Transverse colon (tissue), 3 donors: ENCODE measurements at regions not wholly inside any gene's neighbourhood (a gene's known extent, or its start where the extent isn't known, plus 50 kb on each side); places are given as distances from the start of the nearest gene placed in this dataset.

ENCODE experiments used
- CTCF ChIP-seq, 5 experiments: fragments of 200-600 bp in 3 of 5; fragments of 450-650 bp in 2 of 5; sonication (generic) in 3 of 5; IDR thresholded peaks; 1 replicate in 2 of 5; 2 replicates in 3 of 5; pipeline ENCODE4 v1.5.1; 2016 to 2017; ENCODE audit warnings: antibody characterized with exemption in 5 of 5, inconsistent platforms in 3 of 5, mild to moderate bottlenecking in 2 of 5, moderate library complexity in 1 of 5
- EP300 ChIP-seq: sonication (generic); formaldehyde crosslinking; IDR thresholded peaks from one replicate; pipeline ENCODE4 v1.6.1; 2017; ENCODE audit warnings: antibody characterized with exemption, low read depth
- POLR2A ChIP-seq: fragments of 450-650 bp; IDR thresholded peaks from one replicate; pipeline ENCODE4 v1.6.1; 2016; ENCODE audit warnings: antibody characterized with exemption, mild to moderate bottlenecking, moderate library complexity

- TF ChIP-seq CTCF (IDR thresholded peaks at IDR 0.05) (no peak), EP300 (no peak), POLR2A (no peak)
Observed at GRCh38 chr1:20426371-20426770, 59.6 kb downstream of the CAMK2N1 start.
